ENCODE measurements at regions not wholly inside any gene's neighbourhood (a gene's known extent, or its start where the extent isn't known, plus 50 kb on each side); places are given as distances from the start of the nearest gene placed in this dataset.
"Not testable (repeated sequence)": the region's sequence is repeated elsewhere in the genome, so short reads cannot be mapped to it uniquely, and the experiment has no call there.

DNA sequence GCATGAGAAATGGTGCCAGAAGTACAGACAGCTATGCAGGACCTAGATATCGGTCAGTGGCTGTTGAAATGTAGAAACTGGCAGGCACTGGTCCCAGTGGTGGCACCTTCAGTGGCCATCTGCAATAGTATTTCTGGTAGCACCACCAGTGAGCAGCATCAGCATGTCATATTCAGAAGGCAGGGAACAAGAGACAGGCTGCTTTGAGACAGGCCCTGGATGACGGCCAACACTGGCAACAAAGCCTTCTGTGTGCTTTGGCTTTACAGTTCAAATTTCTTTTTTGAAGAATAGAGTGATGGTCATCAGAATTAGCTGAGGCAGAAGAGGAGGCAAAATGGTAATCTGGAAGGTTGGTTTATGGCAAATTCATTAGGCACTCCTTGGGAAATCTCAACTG is 273.4 kb upstream of the SLC16A7 start:
- DNase-seq, result no peak
- intact Hi-C loops (cut with micrococcal nuclease), result no loop called here

DNA sequence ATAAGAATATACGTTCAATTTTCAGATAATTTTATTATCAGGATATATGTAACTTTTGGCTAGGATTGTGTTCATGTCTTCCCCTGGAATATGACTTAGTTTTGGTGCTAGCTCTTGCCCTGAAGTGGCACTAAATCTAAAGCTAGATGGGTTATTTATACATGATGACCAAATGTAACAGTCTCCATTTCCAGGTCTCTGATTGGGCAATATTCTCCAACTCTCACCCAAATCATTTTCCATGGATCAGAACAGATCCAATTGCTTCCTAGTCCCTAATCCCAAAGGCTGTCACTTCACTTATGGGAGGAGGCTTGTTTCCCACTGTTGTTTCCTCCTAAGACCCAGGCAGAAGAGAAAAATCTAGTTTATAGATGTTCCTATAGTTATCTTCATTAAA is 274.6 kb upstream of the SLC16A7 start:
- no peak for DNase-seq
- no peaks in the 10 kb centered on the region for H3K9me3 ChIP-seq (replicated peaks)
- H3K36me3 ChIP-seq, result no peaks in the 10 kb centered on the region
- TF ChIP-seq, protein P1, sequence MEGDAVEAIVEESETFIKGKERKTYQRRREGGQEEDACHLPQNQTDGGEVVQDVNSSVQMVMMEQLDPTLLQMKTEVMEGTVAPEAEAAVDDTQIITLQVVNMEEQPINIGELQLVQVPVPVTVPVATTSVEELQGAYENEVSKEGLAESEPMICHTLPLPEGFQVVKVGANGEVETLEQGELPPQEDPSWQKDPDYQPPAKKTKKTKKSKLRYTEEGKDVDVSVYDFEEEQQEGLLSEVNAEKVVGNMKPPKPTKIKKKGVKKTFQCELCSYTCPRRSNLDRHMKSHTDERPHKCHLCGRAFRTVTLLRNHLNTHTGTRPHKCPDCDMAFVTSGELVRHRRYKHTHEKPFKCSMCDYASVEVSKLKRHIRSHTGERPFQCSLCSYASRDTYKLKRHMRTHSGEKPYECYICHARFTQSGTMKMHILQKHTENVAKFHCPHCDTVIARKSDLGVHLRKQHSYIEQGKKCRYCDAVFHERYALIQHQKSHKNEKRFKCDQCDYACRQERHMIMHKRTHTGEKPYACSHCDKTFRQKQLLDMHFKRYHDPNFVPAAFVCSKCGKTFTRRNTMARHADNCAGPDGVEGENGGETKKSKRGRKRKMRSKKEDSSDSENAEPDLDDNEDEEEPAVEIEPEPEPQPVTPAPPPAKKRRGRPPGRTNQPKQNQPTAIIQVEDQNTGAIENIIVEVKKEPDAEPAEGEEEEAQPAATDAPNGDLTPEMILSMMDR (IDR thresholded peaks at IDR 0.05; ENCODE audit: borderline replicate concordance), result no peak
- H3K27ac ChIP-seq (replicated peaks), result no peak overlapping the region
- intact Hi-C loops (cut with micrococcal nuclease), result no loop called here
- no peaks in the 10 kb centered on the region for H3K4me1 ChIP-seq
- no peak overlapping the region for H3K4me3 ChIP-seq
- no peaks in the 10 kb centered on the region for H3K27me3 ChIP-seq (ENCODE audit: low read depth)

More for the DNA sequence above, 273.4 kb upstream of the SLC16A7 start:
- Histone ChIP-seq H3K4me3 (no peak overlapping the region), H3K27ac (replicated peaks) (no peak overlapping the region), H3K27me3 (ENCODE audit: low read depth) (no peaks in the 10 kb centered on the region), H3K36me3 (no peaks in the 10 kb centered on the region), H3K9me3 (replicated peaks) (no peaks in the 10 kb centered on the region), H3K4me1 (no peaks in the 10 kb centered on the region)
- TF ChIP-seq, protein P1 (IDR thresholded peaks at IDR 0.05; ENCODE audit: borderline replicate concordance), result no peak

DNA sequence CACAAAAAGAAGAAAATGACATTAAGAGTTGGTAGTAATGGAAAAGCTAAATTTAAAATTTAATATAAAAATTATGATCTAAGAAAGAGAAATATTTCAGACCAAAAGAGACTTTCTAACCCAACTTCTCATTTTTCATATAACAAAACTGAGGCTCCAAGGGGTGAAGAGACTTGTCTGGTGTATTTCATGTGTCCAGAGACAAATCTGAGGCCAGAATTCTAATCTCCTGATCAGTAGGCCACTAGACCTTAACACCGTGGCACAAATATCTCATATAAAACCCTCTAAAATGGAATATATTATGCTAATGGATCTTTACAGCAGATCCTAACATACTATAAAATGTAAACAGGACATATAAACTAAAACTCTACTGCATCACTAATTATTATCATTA is 275.7 kb upstream of the SLC16A7 start:
- H3K27ac ChIP-seq (replicated peaks), result no peak overlapping the region
- DNase-seq, result no peak
- no peaks in the 10 kb centered on the region for H3K9me3 ChIP-seq (replicated peaks)
- H3K36me3 ChIP-seq, result no peaks in the 10 kb centered on the region
- no peak overlapping the region for H3K4me3 ChIP-seq
- intact Hi-C loops (cut with micrococcal nuclease), result no loop called here
- H3K27me3 ChIP-seq (ENCODE audit: low read depth), result no peaks in the 10 kb centered on the region
- TF ChIP-seq, protein P1 (IDR thresholded peaks at IDR 0.05; ENCODE audit: borderline replicate concordance), result no peak
- no peaks in the 10 kb centered on the region for H3K4me1 ChIP-seq

DNA sequence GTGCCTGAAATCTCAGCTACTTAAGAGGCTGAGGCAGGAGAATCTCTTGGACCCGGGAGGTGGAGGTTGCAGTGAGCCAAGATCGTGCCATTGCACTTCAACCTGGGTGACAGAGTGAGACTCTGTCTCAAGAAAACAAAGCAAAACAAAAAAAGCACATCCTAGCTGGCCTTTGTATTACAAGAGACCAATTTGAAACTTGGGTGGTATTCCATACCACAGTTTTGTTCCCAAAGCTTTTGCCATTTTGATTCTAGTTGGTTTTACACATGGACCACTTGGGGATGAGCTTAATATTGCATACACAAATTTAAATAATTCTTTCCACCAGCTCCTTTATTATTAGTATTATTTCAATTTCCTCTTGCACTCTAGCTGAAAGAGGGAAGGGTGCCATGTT is 276.9 kb upstream of the SLC16A7 start:
- H3K27me3 ChIP-seq (ENCODE audit: low read depth), result no peaks in the 10 kb centered on the region
- no peaks in the 10 kb centered on the region for H3K9me3 ChIP-seq (replicated peaks)
- no peaks in the 10 kb centered on the region for H3K4me1 ChIP-seq
- H3K27ac ChIP-seq (replicated peaks), result no peak overlapping the region
- no peak for DNase-seq
- TF ChIP-seq, protein P1 (IDR thresholded peaks at IDR 0.05; ENCODE audit: borderline replicate concordance), result no peak
- H3K36me3 ChIP-seq, result no peaks in the 10 kb centered on the region
- intact Hi-C loops (cut with micrococcal nuclease), result no loop called here
- no peak overlapping the region for H3K4me3 ChIP-seq

DNA sequence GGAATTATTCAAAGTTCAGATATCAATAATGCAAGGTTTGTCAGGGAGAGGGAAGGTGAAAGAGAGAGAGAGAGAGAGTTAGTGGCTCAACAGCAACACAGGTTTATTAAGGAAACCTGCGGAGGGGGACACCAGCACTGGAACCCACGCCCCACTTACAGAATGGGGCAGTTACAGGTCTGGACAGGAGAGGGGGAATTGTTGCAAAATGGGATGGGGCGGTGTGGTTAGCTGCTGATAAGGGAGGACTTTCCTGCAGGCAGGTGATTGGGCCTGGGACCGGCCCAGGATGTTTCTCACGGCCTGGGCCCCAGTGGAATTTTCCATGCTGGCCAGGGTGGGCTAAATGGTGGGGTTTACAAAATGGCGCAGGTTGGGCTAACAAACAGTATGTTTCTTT is 278.2 kb upstream of the SLC16A7 start:
- no peaks in the 10 kb centered on the region for H3K36me3 ChIP-seq
- no peak overlapping the region for H3K4me3 ChIP-seq
- H3K27ac ChIP-seq (replicated peaks), result no peak overlapping the region
- H3K9me3 ChIP-seq (replicated peaks), result peaks cover 5% of the 10 kb centered on the region
- no peaks in the 10 kb centered on the region for H3K27me3 ChIP-seq (ENCODE audit: low read depth)
- no peak for DNase-seq
- intact Hi-C loops (cut with micrococcal nuclease), result no loop called here
- TF ChIP-seq, protein P1 (IDR thresholded peaks at IDR 0.05; ENCODE audit: borderline replicate concordance), result no peak
- no peaks in the 10 kb centered on the region for H3K4me1 ChIP-seq

DNA sequence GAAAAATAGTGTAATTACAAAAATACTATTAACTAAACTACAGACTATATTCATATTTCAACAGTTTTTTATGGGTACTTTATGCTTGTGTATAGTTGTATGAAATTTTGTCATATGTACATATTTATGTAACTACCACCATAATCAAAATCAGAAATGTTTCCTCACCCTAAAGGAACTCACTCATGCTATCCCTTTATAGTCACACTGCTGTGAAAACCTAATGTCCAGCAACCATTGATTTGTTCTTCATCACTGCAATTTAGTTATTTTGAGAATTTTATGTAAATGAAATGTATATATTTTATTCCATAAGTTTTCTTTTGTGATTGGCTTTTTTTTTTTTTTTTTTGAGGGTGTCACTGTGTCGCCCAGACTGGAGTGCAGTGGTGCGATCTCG is 278.9 kb upstream of the SLC16A7 start:
- H3K27ac ChIP-seq (replicated peaks), result no peak overlapping the region
- no peaks in the 10 kb centered on the region for H3K4me1 ChIP-seq
- TF ChIP-seq, protein P1 (IDR thresholded peaks at IDR 0.05; ENCODE audit: borderline replicate concordance), result no peak
- H3K9me3 ChIP-seq (replicated peaks), result peaks cover 12% of the 10 kb centered on the region
- no peaks in the 10 kb centered on the region for H3K36me3 ChIP-seq
- H3K27me3 ChIP-seq (ENCODE audit: low read depth), result no peaks in the 10 kb centered on the region
- DNase-seq, result no peak
- H3K4me3 ChIP-seq, result no peak overlapping the region
- intact Hi-C loops (cut with micrococcal nuclease), result no loop called here

DNA sequence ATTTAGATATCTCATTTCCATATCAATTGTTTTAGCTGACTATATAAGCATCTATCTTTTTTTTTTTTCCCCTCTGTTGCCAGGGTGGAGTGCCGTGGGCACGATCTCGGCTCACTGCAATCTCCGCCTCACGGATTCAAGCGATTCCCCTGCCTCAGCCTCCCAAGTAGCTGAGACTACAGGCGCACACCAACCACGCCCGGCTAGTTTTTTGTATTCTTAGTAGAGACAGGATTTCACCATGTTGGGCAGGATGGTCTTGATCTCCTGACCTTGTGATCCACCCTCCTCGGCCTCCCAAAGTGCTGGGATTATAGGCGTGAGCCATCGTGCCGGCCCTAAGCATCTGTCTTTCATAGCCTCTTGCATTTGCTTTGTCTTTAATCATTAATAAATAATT is 279.5 kb upstream of the SLC16A7 start:
- H3K27me3 ChIP-seq (ENCODE audit: low read depth); H3K27ac ChIP-seq (replicated peaks); DNase-seq; H3K4me3 ChIP-seq; H3K4me1 ChIP-seq; intact Hi-C loops (cut with micrococcal nuclease); H3K36me3 ChIP-seq: not testable (repeated sequence)
- H3K9me3 ChIP-seq (replicated peaks), result peaks cover 17% of the 10 kb centered on the region
